ENCODE measurements at regions not wholly inside any gene's neighbourhood (a gene's known extent, or its start where the extent isn't known, plus 50 kb on each side); places are given as distances from the start of the nearest gene placed in this dataset.
"Not testable (repeated sequence)": the region's sequence is repeated elsewhere in the genome, so short reads cannot be mapped to it uniquely, and the experiment has no call there.

GRCh38 chr15:93358166-93359059, 269.4 kb upstream of the RGMA start:
- TF ChIP-seq CTCF (IDR thresholded peaks at IDR 0.05; ENCODE audit: insufficient read depth, low read length), result no peak
- no peak overlapping the region for H3K4me3 ChIP-seq (ENCODE audit: low read depth, low read length)
- no peak for DNase-seq (ENCODE audit: low read depth)

GRCh38 chr15:93348711-93349545, 259.9 kb upstream of the RGMA start:
- TF ChIP-seq CTCF (IDR thresholded peaks at IDR 0.05; ENCODE audit: insufficient read depth, low read length), result no peak
- no peak for DNase-seq (ENCODE audit: low read depth)

GRCh38 chr15:93347986-93348385, 259.0 kb upstream of the RGMA start:
- no peak overlapping the region for H3K4me3 ChIP-seq (ENCODE audit: low read depth, low read length)
- no peak for TF ChIP-seq CTCF (IDR thresholded peaks at IDR 0.05; ENCODE audit: insufficient read depth, low read length)
- no peak for DNase-seq (ENCODE audit: low read depth)

More at GRCh38 chr15:93348711-93349545, 259.9 kb upstream of the RGMA start:
- H3K4me3 ChIP-seq (ENCODE audit: low read depth, low read length), result no peak overlapping the region

- DNase-seq (ENCODE audit: low read depth), result no peak
- TF ChIP-seq CTCF (IDR thresholded peaks at IDR 0.05; ENCODE audit: insufficient read depth, low read length), result no peak
- H3K4me3 ChIP-seq (ENCODE audit: low read depth, low read length), result no peak overlapping the region
Measured at GRCh38 chr15:93345981-93346380, 257.0 kb upstream of the RGMA start.

- not testable (repeated sequence) for H3K4me3 ChIP-seq (ENCODE audit: low read depth, low read length); DNase-seq (ENCODE audit: low read depth)
Measured at GRCh38 chr15:93343402-93343801, 254.4 kb upstream of the RGMA start.

- DNase-seq (ENCODE audit: low read depth), result no peak
- no peak overlapping the region for H3K4me3 ChIP-seq (ENCODE audit: low read depth, low read length)
Measured at GRCh38 chr15:93341164-93341563, 252.2 kb upstream of the RGMA start.

More at GRCh38 chr15:93341164-93341563, 252.2 kb upstream of the RGMA start:
- TF ChIP-seq CTCF (IDR thresholded peaks at IDR 0.05; ENCODE audit: insufficient read depth, low read length), result no peak
